ENCODE measurements at regions not wholly inside any gene's neighbourhood (a gene's known extent, or its start where the extent isn't known, plus 50 kb on each side); places are given as distances from the start of the nearest gene placed in this dataset.

DNA sequence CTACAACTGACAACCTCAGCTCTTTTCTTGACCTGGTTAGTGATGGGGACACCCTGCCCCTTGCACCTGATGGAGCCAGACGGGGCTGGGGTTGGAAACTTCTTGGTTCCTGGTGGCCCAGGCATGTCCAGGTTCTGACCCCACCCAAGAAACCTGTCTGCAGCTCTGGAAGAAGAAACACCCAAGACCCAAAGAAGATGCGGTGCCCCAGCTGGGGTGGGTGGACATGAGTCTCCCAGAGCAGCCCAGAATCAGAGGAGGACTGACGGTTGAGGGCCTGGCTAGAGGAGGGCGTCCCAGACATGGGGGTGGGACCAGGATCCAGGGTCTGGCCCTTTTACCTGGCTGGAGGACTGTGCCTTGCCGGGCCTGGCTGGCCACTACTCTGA is 202.4 kb downstream of the GLRX3 start:
- H3K27ac ChIP-seq (replicated peaks) = no peak overlapping the region
- H3K4me3 ChIP-seq (replicated peaks; ENCODE audit: insufficient read depth, low read length) = no peak overlapping the region
- DNase-seq (ENCODE audit: low read depth in 1 of 2, low spot score in 1 of 2) = no peak
- TF ChIP-seq GABPA (IDR thresholded peaks at IDR 0.05; ENCODE audit: low read depth) (no peak), SPI1 (IDR thresholded peaks at IDR 0.05; ENCODE audit: borderline replicate concordance, low read depth) (no peak), POLR2AphosphoS5 (IDR thresholded peaks at IDR 0.05; ENCODE audit: low read depth) (no peak)
- TF ChIP-seq, protein P1, sequence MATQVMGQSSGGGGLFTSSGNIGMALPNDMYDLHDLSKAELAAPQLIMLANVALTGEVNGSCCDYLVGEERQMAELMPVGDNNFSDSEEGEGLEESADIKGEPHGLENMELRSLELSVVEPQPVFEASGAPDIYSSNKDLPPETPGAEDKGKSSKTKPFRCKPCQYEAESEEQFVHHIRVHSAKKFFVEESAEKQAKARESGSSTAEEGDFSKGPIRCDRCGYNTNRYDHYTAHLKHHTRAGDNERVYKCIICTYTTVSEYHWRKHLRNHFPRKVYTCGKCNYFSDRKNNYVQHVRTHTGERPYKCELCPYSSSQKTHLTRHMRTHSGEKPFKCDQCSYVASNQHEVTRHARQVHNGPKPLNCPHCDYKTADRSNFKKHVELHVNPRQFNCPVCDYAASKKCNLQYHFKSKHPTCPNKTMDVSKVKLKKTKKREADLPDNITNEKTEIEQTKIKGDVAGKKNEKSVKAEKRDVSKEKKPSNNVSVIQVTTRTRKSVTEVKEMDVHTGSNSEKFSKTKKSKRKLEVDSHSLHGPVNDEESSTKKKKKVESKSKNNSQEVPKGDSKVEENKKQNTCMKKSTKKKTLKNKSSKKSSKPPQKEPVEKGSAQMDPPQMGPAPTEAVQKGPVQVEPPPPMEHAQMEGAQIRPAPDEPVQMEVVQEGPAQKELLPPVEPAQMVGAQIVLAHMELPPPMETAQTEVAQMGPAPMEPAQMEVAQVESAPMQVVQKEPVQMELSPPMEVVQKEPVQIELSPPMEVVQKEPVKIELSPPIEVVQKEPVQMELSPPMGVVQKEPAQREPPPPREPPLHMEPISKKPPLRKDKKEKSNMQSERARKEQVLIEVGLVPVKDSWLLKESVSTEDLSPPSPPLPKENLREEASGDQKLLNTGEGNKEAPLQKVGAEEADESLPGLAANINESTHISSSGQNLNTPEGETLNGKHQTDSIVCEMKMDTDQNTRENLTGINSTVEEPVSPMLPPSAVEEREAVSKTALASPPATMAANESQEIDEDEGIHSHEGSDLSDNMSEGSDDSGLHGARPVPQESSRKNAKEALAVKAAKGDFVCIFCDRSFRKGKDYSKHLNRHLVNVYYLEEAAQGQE (IDR thresholded peaks at IDR 0.05; ENCODE audit: insufficient replicate concordance, low read depth) = no peak
- TF ChIP-seq, protein P2, sequence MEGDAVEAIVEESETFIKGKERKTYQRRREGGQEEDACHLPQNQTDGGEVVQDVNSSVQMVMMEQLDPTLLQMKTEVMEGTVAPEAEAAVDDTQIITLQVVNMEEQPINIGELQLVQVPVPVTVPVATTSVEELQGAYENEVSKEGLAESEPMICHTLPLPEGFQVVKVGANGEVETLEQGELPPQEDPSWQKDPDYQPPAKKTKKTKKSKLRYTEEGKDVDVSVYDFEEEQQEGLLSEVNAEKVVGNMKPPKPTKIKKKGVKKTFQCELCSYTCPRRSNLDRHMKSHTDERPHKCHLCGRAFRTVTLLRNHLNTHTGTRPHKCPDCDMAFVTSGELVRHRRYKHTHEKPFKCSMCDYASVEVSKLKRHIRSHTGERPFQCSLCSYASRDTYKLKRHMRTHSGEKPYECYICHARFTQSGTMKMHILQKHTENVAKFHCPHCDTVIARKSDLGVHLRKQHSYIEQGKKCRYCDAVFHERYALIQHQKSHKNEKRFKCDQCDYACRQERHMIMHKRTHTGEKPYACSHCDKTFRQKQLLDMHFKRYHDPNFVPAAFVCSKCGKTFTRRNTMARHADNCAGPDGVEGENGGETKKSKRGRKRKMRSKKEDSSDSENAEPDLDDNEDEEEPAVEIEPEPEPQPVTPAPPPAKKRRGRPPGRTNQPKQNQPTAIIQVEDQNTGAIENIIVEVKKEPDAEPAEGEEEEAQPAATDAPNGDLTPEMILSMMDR (IDR thresholded peaks at IDR 0.05; ENCODE audit: insufficient read depth, low read length) = no peak
- no peaks in the 10 kb centered on the region for H3K27me3 ChIP-seq (ENCODE audit: insufficient read depth, poor library complexity, severe bottlenecking)

DNA sequence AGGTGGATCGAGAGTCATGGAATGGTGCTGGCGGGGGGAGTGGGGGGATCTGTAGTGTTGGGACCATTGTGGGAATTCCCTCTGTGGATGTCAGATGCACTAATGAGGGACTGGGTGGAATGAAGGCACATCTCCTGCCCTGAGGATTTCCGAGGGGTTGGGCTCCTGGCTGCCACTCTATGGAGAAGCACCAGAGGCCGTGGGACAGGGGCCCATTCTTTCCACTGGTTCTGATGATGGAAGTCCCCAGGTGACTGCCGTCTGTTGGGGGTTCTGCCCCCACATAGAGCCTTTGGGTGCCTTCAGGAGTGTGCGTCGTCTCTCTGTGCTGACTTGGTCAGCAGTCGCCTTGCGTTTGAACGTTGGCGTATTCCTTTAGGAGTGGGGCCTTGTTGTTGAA is 202.9 kb downstream of the GLRX3 start:
- TF ChIP-seq SPI1 (IDR thresholded peaks at IDR 0.05; ENCODE audit: borderline replicate concordance, low read depth) = no peak
- TF ChIP-seq GABPA (IDR thresholded peaks at IDR 0.05; ENCODE audit: low read depth) = no peak
- TF ChIP-seq, protein P2 (IDR thresholded peaks at IDR 0.05; ENCODE audit: insufficient read depth, low read length) = no peak
- TF ChIP-seq, protein P1 (IDR thresholded peaks at IDR 0.05; ENCODE audit: insufficient replicate concordance, low read depth) = no peak
- no peak for TF ChIP-seq POLR2AphosphoS5 (IDR thresholded peaks at IDR 0.05; ENCODE audit: low read depth)
- no peak for DNase-seq (ENCODE audit: low read depth in 1 of 2, low spot score in 1 of 2)

DNA sequence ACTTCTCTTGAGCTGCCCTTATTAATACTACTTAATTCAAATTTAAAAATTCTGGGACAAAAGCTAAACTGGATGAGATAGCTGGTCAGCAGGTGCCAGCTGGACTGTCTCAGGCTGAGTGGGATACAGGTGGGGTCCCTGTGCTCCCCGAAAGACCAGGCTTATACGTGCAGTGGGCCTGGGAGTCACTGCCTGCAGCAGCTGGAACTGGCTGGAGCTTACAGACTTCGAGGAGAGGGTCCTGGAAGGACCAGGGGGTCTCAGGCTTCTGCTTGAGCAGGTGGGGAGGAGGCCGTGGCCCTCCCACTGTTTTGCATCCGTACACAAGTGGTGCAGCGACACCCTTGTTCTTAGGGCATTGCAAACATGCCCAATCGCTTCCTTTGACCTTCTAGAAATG is 203.7 kb downstream of the GLRX3 start:
- Histone ChIP-seq H3K27me3 (ENCODE audit: insufficient read depth, poor library complexity, severe bottlenecking) (no peaks in the 10 kb centered on the region), H3K4me3 (replicated peaks; ENCODE audit: insufficient read depth, low read length) (no peak overlapping the region), H3K27ac (replicated peaks) (no peak overlapping the region)
- DNase-seq (ENCODE audit: low read depth in 1 of 2, low spot score in 1 of 2) = no peak
- no peak for TF ChIP-seq POLR2AphosphoS5 (IDR thresholded peaks at IDR 0.05; ENCODE audit: low read depth)
- no peak for TF ChIP-seq SPI1 (IDR thresholded peaks at IDR 0.05; ENCODE audit: borderline replicate concordance, low read depth)
- TF ChIP-seq GABPA (IDR thresholded peaks at IDR 0.05; ENCODE audit: low read depth) = no peak
- TF ChIP-seq, protein P1 (IDR thresholded peaks at IDR 0.05; ENCODE audit: insufficient replicate concordance, low read depth) = no peak
- TF ChIP-seq, protein P2 (IDR thresholded peaks at IDR 0.05; ENCODE audit: insufficient read depth, low read length) = no peak

More for the DNA sequence above, 202.9 kb downstream of the GLRX3 start:
- Histone ChIP-seq H3K27ac (replicated peaks) (no peak overlapping the region), H3K27me3 (ENCODE audit: insufficient read depth, poor library complexity, severe bottlenecking) (no peaks in the 10 kb centered on the region), H3K4me3 (replicated peaks; ENCODE audit: insufficient read depth, low read length) (no peak overlapping the region)
